HG02885 (cell line): ENCODE measurements at regions not wholly inside any gene's neighbourhood (a gene's known extent, or its start where the extent isn't known, plus 50 kb on each side); places are given as distances from the start of the nearest gene placed in this dataset.
"Not testable (repeated sequence)": the region's sequence is repeated elsewhere in the genome, so short reads cannot be mapped to it uniquely, and the experiment has no call there.

Experiments
- ATAC-seq: cut with Tn5 transposase; IDR thresholded peaks from one replicate; pipeline ENCODE4 v1.9.1; 2021; ENCODE audit warnings: mild to moderate bottlenecking; ENCODE audit not compliant: unreplicated experiment, poor library complexity

DNA sequence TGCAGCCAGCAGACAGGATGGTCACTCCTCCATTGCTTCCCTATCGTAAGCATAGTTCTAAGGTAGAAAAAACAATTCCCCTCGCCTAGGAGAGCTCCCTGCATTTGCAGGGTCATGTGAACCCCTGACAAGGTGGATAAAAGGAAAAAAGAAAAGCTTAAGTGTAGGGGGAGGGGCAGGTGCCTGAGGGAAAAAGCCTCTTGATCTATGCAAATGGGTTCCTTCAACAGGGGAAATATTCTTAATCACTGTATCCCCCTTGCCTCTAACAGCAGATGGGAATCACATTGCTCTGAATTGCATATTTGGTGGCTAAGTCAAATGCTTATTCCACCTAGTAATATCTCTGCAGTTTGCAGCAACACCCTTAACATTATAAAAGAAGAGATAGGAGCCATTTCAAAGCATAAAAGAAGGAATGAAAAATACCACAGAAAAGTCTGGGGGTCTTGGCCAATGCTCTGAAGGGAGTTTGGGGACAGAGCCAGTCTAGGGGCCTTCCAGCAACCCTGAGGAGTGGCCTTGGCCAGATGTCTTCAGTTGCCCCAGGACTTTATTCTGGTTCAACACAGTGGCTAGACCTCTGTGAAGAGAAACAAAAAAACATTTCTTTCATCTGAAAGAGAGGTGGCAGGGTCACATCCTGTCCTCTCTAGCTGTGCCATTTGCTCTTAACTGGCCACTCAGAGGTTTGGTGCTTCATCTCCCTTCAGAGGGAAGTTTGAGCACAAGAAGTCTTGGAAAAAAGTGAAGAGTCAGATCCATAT, 660.4 kb upstream of the GJE1 start:
- no peak for ATAC-seq

DNA sequence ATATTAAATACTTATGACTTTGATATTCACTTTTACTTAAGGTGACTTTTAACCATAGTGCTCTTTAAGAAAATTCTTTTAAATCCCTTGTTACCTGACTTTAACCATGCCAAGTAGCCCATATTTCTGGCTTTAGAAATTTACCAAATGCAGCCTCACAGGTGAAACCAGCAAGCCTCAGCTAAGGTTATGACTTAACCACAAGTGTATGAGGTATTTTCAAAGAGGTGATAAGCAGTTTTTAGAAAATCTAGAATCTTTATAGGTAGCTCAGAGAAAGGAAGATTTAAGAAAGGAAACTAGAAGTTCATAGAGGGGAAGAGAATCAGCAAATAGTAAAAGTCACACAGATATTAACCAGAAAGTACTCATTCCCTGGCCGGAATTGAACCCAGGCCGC, 661.9 kb upstream of the GJE1 start:
- ATAC-seq: no peak

DNA sequence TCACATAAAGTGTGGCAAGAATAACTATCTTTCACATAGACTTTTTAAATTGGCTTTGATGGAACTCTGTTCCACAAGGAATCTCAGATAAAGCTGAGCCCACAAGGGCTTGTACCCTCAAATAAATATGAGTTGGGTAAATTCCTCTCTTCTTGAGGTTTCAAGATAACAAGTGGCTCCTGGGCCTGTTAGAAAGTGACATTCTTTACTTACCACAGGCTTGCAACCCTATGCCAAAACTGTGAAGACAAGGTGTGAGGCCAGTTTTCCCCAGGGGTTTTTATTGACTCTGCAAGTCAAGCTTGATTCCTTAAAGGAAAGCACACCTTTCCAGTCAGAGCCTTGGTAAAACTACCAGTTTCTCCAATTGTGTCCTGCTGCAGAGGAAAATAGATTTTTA, 664.8 kb upstream of the GJE1 start:
- ATAC-seq: no peak

DNA sequence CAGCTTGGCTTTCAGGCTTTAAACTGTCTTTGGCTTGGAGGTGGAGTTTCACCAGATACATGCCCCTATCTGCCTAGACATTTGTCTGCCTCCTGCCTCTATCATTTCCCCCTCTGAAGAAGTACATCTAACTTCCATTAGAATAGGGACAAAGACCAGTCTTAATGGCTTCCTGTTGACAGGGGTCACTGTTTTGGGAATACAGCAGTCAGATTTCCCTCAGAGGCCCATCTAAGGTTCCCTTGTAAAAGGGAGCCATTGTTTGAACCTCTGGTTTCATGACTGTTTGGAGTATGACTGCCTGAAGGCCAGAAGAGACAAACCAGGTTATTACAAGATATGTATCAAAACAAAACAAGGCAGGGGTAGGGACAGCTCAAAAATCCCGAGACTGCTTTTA, 665.7 kb upstream of the GJE1 start:
- ATAC-seq: no peak

DNA sequence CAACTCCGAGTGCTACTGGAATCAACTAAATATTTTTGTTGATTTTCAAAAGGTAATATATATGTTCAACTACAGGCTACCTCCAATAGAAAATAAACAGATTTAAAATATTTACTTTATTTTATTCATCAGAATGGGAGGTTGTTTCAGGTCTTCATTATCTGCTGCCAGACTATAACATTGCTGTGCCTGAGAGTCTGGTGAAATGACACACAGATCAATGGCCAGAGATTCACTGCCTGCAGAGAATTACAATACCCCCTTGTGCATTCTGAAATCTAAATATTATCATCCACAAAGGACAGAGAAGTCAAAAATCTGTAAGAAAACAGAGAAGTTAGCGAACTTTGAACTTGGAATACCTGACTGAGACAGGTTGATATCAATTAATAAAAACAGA, 667.8 kb upstream of the GJE1 start:
- no peak for ATAC-seq

DNA sequence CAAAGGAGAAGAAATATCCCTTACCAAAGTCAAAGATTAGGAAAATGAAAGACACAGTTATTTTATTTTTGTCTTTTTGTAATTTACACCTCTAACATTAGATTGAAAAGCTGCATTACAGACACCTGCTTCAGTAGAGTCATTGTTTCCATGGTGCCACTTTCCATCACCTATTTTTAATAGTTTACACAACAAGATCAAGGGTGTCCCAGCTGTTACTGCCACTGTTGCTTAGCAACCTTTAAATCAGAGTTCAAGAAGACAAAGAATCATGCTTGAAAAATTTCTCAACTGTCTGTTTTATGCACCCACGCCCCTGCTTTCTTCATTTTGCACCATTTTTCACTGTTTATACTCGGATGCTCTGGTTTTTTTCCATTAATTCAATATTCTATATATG, 668.2 kb upstream of the GJE1 start:
- peak; percentile 84 for ATAC-seq

DNA sequence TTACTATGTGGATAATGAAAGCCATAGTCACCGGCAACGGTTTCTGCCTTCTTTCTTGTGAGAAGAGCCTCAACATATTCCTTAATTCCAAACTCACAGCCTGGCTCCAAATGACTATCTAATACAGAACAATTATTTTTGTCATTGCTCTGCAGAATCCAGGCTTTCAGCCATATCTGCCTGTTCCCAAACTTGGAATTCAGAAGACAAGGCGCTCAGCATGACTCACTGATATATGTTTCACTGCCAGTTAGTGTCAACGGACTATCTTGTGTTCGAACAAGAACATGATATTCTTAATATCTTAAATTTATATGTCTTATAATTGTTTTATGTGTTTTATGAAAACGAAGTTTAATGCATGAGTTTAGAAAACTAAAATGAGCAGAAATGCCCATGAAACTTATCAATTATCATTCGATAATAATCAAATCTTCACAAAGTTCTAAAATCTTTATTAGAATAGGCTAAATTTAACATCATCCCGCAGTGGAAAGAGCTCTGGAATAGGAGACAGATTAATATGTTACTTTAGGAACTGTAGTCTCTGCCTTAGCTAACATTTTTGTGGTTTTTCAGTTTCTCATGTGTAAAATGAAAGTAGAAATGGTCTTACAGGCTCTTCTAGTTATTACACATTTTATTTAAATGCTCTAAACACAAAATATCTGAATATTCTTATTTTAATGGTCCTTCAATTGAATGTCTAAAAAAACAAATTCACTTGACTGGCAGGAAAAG, 669.3 kb upstream of the GJE1 start:
- ATAC-seq: peak; percentile 87

DNA sequence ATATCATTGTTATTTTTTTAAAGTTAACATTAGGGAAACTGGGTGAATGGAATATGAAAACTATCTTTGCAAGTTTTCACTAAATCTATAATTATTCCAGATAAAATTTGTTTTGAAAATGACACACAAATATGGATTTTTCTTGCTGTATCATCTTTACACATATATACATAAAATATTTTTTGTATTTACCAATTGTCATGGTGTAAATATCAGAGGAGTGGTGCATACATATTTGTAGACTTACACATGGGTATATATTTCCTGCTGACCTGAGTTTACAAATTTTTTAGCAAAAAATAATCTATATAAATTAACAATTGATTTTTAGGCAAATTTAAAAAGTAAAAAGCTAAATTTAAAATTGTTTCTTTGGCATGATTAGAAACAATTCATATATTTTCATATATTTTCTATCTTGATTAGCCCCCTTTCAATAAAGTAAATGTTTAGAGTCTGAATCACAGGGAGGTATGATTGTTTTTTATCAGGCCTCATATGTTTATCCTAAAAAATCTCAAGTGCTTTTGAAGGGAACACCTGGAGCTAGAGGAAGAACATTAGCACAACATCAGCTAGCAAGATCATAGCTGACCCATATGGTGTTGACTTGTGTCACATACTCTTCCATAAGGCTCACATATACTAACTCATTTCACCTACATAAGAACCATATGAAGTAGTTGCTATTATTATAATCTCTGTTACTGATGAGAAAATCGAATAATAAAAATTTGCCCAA, 671.8 kb upstream of the GJE1 start:
- no peak for ATAC-seq

DNA sequence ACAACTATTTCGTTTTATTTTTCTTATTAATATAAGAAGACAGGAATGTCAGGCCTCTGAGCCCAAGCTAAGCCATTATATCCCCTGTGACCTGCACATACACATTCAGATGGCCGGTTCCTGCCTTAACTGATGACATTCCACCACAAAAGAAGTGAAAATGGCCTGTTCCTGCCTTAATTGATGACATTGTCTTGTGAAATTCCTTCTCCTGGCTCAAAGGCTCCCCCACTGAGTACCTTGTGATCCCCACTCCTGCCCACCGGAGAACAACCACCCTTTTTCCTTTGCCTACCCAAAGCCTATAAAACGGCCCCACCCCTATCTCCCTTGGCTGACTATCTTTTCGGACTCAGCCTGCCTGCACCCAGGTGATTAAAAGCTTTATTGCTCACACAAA, 672.5 kb upstream of the GJE1 start:
- not testable (repeated sequence) for ATAC-seq

DNA sequence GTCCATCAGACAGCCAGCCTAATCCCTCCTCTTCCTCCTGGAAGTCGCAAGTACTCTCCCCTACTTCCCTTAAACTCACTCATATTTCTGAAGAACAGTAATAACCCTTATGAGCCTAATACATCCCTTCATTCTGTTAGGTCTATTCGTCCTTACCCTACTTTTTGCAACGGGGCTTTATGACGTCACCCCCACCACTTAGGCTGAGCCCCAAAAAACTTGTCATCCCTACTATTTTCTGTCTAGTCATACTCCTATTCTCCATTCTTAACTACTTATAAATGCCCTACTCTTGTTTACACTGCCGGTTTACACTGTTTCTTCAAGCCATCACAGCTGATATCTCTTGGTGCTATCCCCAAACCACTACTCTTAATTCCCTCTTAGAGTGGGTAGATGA, 674.7 kb upstream of the GJE1 start:
- not testable (repeated sequence) for ATAC-seq

DNA sequence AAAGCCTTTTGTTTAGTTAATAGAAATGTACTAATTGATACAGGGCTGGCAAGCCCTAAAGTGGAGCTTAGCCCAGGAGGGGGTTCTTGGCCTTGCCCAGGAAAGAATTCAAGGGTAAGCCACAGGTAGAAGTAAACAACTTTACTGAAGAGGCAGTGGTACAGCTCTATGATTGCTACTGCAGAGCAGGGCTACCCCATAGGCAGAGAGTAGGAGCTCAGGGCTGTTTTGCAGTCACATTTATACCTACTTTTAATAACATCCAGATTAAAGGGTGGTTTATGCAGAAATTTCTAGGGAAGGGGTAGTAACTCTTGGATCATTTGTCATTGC, 680.4 kb upstream of the GJE1 start:
- ATAC-seq: no peak

DNA sequence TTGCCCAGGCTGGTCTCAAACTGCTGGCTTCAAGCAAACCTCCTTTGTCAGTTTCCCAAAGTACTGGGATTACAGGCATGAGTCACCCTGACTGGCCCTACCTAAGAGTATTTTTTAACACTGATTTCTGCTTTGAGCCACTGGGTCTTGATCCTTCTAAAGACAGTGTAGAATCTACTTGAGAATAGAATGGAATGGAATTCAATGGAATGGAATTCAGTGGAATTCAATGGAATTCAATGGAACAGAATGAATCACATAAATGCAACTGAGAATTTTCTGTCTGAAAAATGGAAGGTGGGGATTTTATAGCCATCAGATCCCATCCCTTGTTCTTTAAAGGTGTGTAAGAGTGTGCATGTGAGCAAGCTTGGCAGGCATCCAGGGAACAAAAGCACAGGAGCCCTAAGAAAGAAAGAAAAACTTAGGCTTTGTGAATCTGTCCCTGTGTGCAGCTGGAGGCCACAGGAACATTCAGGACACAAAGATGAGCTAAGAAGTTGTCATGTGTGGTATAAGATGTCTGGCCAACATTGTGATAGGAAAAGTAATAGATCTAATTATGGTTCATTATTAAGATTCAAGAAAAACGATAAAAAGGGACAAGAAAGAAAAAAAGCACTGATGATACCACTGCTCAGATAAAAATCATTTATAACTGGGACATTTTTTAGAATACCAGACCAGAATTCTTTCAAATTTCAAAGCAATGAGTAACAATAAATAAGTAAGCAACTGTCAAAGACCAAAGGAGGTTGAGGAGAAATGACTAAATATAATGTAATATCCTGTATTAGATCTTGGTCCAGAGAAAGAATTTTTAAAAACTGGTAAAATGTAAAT, 681.0 kb upstream of the GJE1 start:
- no peak for ATAC-seq

DNA sequence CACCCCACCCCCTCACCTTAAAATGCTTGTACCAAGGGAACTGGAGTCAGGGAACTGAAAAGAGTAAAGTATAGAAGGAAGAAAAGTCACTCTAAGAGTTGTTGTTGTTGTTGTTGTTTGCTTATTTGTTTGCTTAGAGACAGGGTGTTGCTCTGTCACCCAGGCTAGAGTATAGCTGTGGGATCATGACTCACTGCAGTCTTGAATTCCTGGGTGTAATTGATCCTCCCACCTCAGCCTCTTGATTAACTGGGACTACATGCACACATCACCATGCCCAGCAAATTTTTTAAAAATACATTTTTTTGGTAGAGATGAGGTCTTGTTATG, 681.6 kb upstream of the GJE1 start:
- ATAC-seq: no peak

DNA sequence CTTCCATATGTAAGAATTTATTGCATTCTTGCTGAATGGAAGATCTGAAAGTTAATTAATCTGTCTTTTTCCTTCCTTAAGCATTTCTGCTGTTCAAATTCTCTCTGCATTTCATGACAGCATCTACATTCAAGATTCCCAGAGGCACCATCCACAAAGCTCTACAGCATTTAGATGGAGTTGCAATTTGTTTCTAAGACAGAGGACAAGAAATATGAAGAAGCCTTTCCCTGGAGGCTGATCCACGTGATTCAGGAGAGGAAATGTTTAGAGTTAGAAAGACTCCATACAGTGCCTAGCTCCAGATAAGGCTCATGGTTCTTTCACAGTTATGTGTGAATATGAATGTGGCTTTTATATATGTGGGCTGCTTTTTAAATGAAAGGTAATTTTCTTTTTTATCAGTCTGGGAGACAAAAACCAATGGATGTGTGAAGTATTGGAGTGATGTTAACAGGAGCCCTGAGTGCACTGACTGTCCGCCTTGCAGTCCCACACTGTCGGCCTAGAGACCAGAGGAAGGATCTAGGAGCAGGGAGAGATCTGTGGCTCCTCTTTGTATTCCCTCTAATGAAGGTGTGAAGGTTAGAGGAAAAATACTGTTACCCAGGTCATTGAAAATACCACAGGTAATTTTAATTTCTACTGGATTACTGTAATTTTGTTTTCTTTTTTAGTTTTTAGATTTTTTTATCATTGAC, 686.6 kb upstream of the GJE1 start:
- no peak for ATAC-seq

DNA sequence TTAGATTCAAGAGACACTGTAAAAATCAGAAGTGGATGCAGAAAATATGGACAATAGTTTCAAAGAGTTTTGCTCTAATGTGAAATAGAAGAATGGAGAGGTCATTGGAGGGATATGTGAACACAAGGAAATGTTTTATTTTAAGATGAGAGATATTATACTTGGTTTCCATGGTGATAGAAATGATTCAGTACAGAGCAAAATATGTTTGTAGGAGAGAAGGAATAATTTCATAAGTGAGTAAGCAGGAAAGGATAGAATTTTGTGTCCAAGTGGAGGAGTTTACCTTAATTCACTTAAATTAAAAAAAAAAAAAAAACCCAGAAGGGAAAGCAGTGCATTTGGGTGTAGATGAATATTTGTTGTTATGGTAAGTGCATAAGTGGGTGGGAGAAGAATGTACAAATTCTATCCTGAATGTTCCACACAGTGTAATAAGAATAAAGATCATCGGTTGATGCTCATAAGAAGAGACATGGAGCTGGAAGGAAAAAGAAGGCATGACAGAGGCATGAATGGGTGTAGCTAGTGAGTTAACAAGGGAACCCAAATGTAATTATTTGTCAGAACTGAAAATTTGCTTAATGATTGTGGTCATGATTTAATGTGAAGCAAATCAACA, 688.9 kb upstream of the GJE1 start:
- ATAC-seq: no peak

DNA sequence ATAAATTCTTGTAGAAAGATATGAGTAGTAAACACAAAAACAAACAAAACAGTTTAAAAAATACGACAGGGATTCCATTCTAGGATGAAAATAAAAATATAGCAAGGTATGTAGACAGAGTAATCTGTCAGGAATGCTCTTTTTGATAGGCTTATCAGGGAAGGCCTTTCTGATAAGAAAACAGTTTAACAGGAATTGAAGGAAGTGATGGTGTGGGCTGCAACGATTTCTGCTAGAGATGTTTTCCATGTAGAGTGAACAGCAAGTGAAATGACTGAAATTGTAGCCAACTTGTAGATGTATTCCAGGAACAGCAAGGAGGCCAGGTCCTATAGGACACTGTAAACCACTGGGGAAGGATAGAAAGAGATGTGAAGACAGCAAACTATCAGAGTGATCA, 689.7 kb upstream of the GJE1 start:
- no peak for ATAC-seq

DNA sequence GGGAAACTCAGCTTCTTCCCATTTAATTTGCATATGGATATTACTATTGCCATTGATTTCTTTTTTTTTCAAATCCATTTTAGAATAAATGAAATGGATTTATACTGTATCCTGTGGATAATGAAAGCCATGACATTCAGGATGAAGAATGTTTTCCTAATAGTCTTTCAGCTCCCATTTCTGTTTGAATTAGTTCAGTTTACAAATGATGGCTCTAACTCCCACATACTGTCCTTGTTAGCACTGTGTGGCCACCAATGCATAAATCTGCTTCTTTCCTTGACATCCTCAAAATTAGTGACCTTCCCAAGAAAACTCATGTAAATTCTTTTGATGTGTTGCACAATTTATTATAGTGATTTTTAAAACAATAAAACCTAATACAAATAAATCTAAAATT, 693.2 kb upstream of the GJE1 start:
- no peak for ATAC-seq

DNA sequence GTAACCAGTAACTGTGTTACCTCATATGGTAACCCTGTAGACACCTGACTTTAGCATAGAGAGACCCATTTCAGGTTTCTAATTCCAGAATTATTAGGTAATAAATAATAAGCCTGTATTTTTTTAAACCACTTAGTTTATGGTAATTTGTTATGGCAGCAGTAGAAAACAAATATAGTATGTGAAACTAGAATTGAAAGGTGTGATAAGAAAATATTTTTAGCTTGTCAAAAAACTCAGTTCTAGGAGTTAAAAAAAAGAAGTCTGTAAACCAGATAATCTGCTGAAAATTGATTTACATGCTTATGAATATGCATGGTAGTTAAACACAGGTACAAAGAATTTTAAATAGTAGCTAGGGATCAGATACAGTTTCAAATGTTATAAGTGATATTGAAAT, 695.0 kb upstream of the GJE1 start:
- ATAC-seq: peak; percentile 67

DNA sequence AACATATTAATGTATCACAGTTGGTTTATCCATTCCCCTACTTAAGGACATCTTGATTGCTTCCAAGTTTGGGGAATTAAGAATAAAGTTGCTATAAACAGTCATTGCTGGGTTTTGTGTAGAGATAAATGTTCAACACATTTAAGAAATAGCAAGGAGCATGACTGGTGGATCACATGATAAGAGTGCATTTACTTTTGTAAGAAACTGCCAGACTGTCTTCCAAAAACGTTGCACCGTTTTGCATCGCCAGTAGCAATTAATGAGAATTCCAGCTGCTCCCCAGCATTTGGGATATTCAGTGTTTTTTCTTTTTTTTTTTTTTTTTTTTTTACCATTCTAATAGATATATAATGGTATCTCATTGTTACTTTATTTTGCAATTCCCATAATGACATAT, 695.7 kb upstream of the GJE1 start:
- no peak for ATAC-seq
